Neural cell (in vitro differentiated cells): ENCODE measurements at regions not wholly inside any gene's neighbourhood (a gene's known extent, or its start where the extent isn't known, plus 50 kb on each side); places are given as distances from the start of the nearest gene placed in this dataset.

Experiments used
- H2AFZ ChIP-seq: fragments of 200-600, 300-800 bp; sonication (generic), shearing (Covaris generic); 2 replicates; pipeline ENCODE4 v1.6.0; 2014; ENCODE audit warnings: low read depth, mild to moderate bottlenecking, antibody characterized with exemption, low read length, moderate library complexity
- H3F3A ChIP-seq: fragments of 200-600 bp; shearing (Covaris generic); 2 replicates; pipeline ENCODE4 v1.6.1; 2016; ENCODE audit warnings: mild to moderate bottlenecking, moderate library complexity, mixed read lengths, antibody characterized with exemption, low read length; ENCODE audit not compliant: insufficient read depth, poor library complexity, severe bottlenecking
- H3K27ac ChIP-seq: fragments of 200-600, 300-800 bp; sonication (generic), shearing (Covaris generic); 2 replicates; pipeline ENCODE4 v1.5.1; 2014; ENCODE audit warnings: mild to moderate bottlenecking, low read length, moderate library complexity
- H3K27me3 ChIP-seq: fragments of 300-800, 200-600 bp; sonication (generic), shearing (Covaris generic); 2 replicates; pipeline ENCODE4 v1.6.0; 2014; ENCODE audit warnings: mild to moderate bottlenecking, low read depth, low read length, moderate library complexity; ENCODE audit not compliant: insufficient read depth
- H3K36me3 ChIP-seq: fragments of 300-800, 200-600 bp; sonication (generic), shearing (Covaris generic); 2 replicates; pipeline ENCODE4 v1.5.1; 2014; ENCODE audit warnings: mild to moderate bottlenecking, antibody characterized with exemption, low read length, moderate library complexity; ENCODE audit not compliant: insufficient read depth
- H3K4me2 ChIP-seq: fragments of 300-800, 200-600 bp; sonication (generic), shearing (Covaris generic); 2 replicates; pipeline ENCODE4 v1.6.0; 2014; ENCODE audit warnings: mild to moderate bottlenecking, low read length
- H3K4me3 ChIP-seq: fragments of 300-800, 200-600 bp; sonication (generic), shearing (Covaris generic); 2 replicates; pipeline ENCODE4 v1.5.1; 2014; ENCODE audit warnings: mild to moderate bottlenecking, low read length, moderate library complexity
- H3K79me2 ChIP-seq: fragments of 200-600 bp; shearing (Covaris generic); replicated peaks from 2 replicates; pipeline ENCODE4 v1.6.0; 2014; ENCODE audit warnings: mild to moderate bottlenecking, low read length, moderate library complexity; ENCODE audit not compliant: insufficient read depth
- H3K9ac ChIP-seq: fragments of 300-800, 200-600 bp; sonication (generic), shearing (Covaris generic); 2 replicates; pipeline ENCODE4 v1.6.1; 2016; ENCODE audit warnings: mild to moderate bottlenecking, low read length, mixed read lengths
- H3K9me2 ChIP-seq: fragments of 200-600 bp; shearing (Covaris generic); 2 replicates; pipeline ENCODE4 v1.6.1; 2016; ENCODE audit warnings: mild to moderate bottlenecking, low read length, mixed read lengths; ENCODE audit not compliant: insufficient read depth
- H3K9me3 ChIP-seq: fragments of 200-600, 300-800 bp; sonication (generic), shearing (Covaris generic); 2 replicates; pipeline ENCODE4 v1.6.1; 2016; ENCODE audit warnings: mild to moderate bottlenecking, mixed run types, low read length, moderate library complexity, mixed read lengths
- H4K20me1 ChIP-seq: fragments of 200-600 bp; shearing (Covaris generic); 2 replicates; pipeline ENCODE4 v1.6.1; 2016; ENCODE audit warnings: mild to moderate bottlenecking, mixed run types; ENCODE audit not compliant: insufficient read depth
- CTCF ChIP-seq: fragments of 450-650 bp; IDR thresholded peaks from 2 replicates; pipeline ENCODE4 v1.5.1; 2014; ENCODE audit warnings: antibody characterized with exemption, mild to moderate bottlenecking, moderate library complexity; ENCODE audit not compliant: poor library complexity, severe bottlenecking
- EP300 ChIP-seq: fragments of 450-650 bp; conservative IDR thresholded peaks from 2 replicates; pipeline ENCODE4 v1.6.1; 2014; ENCODE audit warnings: antibody characterized with exemption, mild to moderate bottlenecking, moderate library complexity; ENCODE audit not compliant: poor library complexity, severe bottlenecking
- EZH2 ChIP-seq: fragments of 200-600, 300-800 bp; shearing (Covaris generic), sonication (generic); IDR thresholded peaks from 2 replicates; pipeline ENCODE4 v1.6.1; 2014; ENCODE audit warnings: antibody characterized with exemption, low read length, borderline replicate concordance, mild to moderate bottlenecking; ENCODE audit not compliant: insufficient read depth, poor library complexity, severe bottlenecking
- MXI1 ChIP-seq: fragments of 450-650 bp; conservative IDR thresholded peaks from 2 replicates; pipeline ENCODE4 v1.6.1; 2014; ENCODE audit warnings: antibody characterized with exemption, mild to moderate bottlenecking; ENCODE audit not compliant: poor library complexity, severe bottlenecking
- POLR2AphosphoS5 ChIP-seq: IDR thresholded peaks from 2 replicates; pipeline ENCODE4 v1.6.1; 2012
- RAD21 ChIP-seq: fragments of 450-650 bp; conservative IDR thresholded peaks from 2 replicates; pipeline ENCODE4 v1.6.1; 2014; ENCODE audit warnings: antibody characterized with exemption, mild to moderate bottlenecking, moderate library complexity
- REST ChIP-seq: IDR thresholded peaks from 2 replicates; pipeline ENCODE4 v1.6.1; 2012; ENCODE audit warnings: borderline replicate concordance
- SMC3 ChIP-seq: fragments of 450-650 bp; conservative IDR thresholded peaks from 2 replicates; pipeline ENCODE4 v1.6.1; 2014; ENCODE audit warnings: antibody characterized with exemption, mild to moderate bottlenecking, moderate library complexity; ENCODE audit not compliant: poor library complexity
- TAF1 ChIP-seq: IDR thresholded peaks from 2 replicates; pipeline ENCODE4 v1.6.1; 2012; ENCODE audit warnings: low read depth

GRCh38 chr3:171970301-171970788, 69.0 kb upstream of the FNDC3B start:
- H3K79me2 ChIP-seq = no peaks in the 10 kb centered on the region
- H3K27me3 ChIP-seq = no peaks in the 10 kb centered on the region
- H3K27ac ChIP-seq = no peak overlapping the region
- no peaks in the 10 kb centered on the region for H3K9me3 ChIP-seq
- no peaks in the 10 kb centered on the region for H3K9me2 ChIP-seq
- TF ChIP-seq RAD21 (no peak), REST (no peak), TAF1 (no peak), EP300 (no peak), CTCF (no peak), MXI1 (no peak), EZH2 (no peak), POLR2AphosphoS5 (no peak), SMC3 (no peak)
- H3K36me3 ChIP-seq = no peaks in the 10 kb centered on the region
- no peak overlapping the region for H2AFZ ChIP-seq
- no peak overlapping the region for H3K4me2 ChIP-seq
- H3K4me3 ChIP-seq = no peak overlapping the region
- H3F3A ChIP-seq = no peaks in the 10 kb centered on the region
- H3K9ac ChIP-seq = no peak overlapping the region
- H4K20me1 ChIP-seq = no peaks in the 10 kb centered on the region

GRCh38 chr3:171971919-171972514, 67.4 kb upstream of the FNDC3B start:
- no peaks in the 10 kb centered on the region for H3K9me3 ChIP-seq
- H2AFZ ChIP-seq = no peak overlapping the region
- no peak overlapping the region for H3K9ac ChIP-seq
- H3F3A ChIP-seq = no peaks in the 10 kb centered on the region
- no peaks in the 10 kb centered on the region for H3K27me3 ChIP-seq
- no peak overlapping the region for H3K4me2 ChIP-seq
- no peaks in the 10 kb centered on the region for H3K36me3 ChIP-seq
- H3K4me3 ChIP-seq = no peak overlapping the region
- H3K79me2 ChIP-seq = no peaks in the 10 kb centered on the region
- TF ChIP-seq EP300 (no peak), TAF1 (no peak), CTCF (no peak)
- H4K20me1 ChIP-seq = no peaks in the 10 kb centered on the region
- H3K27ac ChIP-seq = no peak overlapping the region
- no peaks in the 10 kb centered on the region for H3K9me2 ChIP-seq
